Body of pancreas (tissue), 4 donors: ENCODE measurements at regions not wholly inside any gene's neighbourhood (a gene's known extent, or its start where the extent isn't known, plus 50 kb on each side); places are given as distances from the start of the nearest gene placed in this dataset.
A peak's percentile ranks its signal among the peaks of the same experiment; 100 is the strongest.

ENCODE experiments used
- ATAC-seq: fragments of 150-250 bp; one replicate; pipeline ENCODE4 v1.9.1; 2016
- DNase-seq, 4 donors: peaks; one replicate each; pipeline ENCODE4 v3.0.0-alpha.2; 2019
- H3K27ac ChIP-seq, 4 donors: fragments of 200-600 bp; sonication (generic); 1 replicate in 3 of 4; 2 replicates in 1 of 4; pipeline versions ENCODE4 v1.5.1 to v1.6.1; 2016 to 2019; ENCODE audit warnings: mild to moderate bottlenecking in 1 of 4, mixed read lengths in 1 of 4, moderate library complexity in 1 of 4
- H3K27me3 ChIP-seq, 2 donors: fragments of 200-600 bp; sonication (generic); one replicate each; pipeline ENCODE4 v1.6.0; 2016; ENCODE audit warnings: mild to moderate bottlenecking in 1 of 2
- H3K36me3 ChIP-seq, 2 donors: fragments of 200-600 bp; sonication (generic); replicated peaks in 1 of 2; 2 replicates each; pipeline ENCODE4 v1.5.1; 2016; ENCODE audit warnings: low read depth in 2 of 2; ENCODE audit not compliant: insufficient read depth in 1 of 2
- H3K4me1 ChIP-seq: fragments of 200-600 bp; sonication (generic); one replicate; pipeline ENCODE4 v1.6.0; 2016
- H3K4me3 ChIP-seq, 2 donors: fragments of 200-600 bp; sonication (generic); 1 replicate in 1 of 2; 2 replicates in 1 of 2; pipeline ENCODE4 v1.5.1; 2016 to 2019
- H3K9me3 ChIP-seq, 3 donors: fragments of 200-600 bp; sonication (generic); 1 replicate in 2 of 3; 2 replicates in 1 of 3; pipeline ENCODE4 v1.5.1; 2016
- POLR2A ChIP-seq, 3 donors: fragments of 450-650 bp; IDR thresholded peaks; one replicate each; pipeline ENCODE4 v1.6.1; 2016; ENCODE audit warnings: antibody characterized with exemption in 3 of 3, mild to moderate bottlenecking in 2 of 3
- WGBS, 2 donors: methylation state at CpG; one replicate each; pipeline ENCODE4 v1.1.5; 2017; 5-methylcytosine and 5-hydroxymethylcytosine counted together
- intact Hi-C: fragments of 100-400 bp; cut with DNase I; formaldehyde crosslinking; loops from one replicate; pipeline ENCODE4 v1.15.1; 2023
- TF ChIP-seq, protein P1 (sequence below), 7 experiments: fragments of 450-650 bp in 4 of 7; fragments of 200-600 bp in 3 of 7; sonication (generic) in 3 of 7; IDR thresholded peaks; one replicate each; pipeline ENCODE4 v1.5.1; 2016 to 2019; ENCODE audit warnings: antibody characterized with exemption in 7 of 7

DNA sequence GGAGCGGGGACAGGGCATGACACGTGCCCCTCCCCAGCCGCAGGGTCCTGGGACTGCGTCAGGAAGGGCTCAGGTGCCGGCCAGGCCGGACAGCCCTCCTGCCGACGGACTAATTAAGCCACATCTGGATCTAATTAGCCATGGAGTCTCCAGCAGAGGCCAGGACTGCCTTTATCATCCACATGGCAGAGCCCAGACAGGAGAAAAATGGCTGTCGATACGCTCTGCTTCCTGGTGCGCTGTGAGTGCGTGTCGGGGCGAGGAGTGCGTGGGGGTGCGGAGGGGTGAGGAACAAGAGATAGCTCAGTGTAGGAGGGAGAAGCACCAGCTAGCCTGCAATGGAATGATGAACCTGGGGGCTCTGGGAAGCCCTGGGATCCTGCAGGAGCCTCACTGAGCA lies 218.8 kb downstream of the IRF8 start:
- WGBS, 2 donors: 76 to 94% methylated on average over 12 to 16 of the region's 16 CpGs
- intact Hi-C loops: no loop called here
- DNase-seq (no peak), ATAC-seq (no peak)
- Histone ChIP-seq H3K27me3 (no peaks in the 10 kb centered on the region), H3K9me3 (no peaks in the 10 kb centered on the region), H3K4me1 (peaks cover 9% of the 10 kb centered on the region), H3K4me3 (no peak overlapping the region), H3K36me3 (no peaks in the 10 kb centered on the region), H3K27ac (no peak overlapping the region)
- TF ChIP-seq, protein P1, sequence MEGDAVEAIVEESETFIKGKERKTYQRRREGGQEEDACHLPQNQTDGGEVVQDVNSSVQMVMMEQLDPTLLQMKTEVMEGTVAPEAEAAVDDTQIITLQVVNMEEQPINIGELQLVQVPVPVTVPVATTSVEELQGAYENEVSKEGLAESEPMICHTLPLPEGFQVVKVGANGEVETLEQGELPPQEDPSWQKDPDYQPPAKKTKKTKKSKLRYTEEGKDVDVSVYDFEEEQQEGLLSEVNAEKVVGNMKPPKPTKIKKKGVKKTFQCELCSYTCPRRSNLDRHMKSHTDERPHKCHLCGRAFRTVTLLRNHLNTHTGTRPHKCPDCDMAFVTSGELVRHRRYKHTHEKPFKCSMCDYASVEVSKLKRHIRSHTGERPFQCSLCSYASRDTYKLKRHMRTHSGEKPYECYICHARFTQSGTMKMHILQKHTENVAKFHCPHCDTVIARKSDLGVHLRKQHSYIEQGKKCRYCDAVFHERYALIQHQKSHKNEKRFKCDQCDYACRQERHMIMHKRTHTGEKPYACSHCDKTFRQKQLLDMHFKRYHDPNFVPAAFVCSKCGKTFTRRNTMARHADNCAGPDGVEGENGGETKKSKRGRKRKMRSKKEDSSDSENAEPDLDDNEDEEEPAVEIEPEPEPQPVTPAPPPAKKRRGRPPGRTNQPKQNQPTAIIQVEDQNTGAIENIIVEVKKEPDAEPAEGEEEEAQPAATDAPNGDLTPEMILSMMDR (IDR thresholded peaks at IDR 0.05): no peak
- no peak for TF ChIP-seq POLR2A (IDR thresholded peaks at IDR 0.05)

DNA sequence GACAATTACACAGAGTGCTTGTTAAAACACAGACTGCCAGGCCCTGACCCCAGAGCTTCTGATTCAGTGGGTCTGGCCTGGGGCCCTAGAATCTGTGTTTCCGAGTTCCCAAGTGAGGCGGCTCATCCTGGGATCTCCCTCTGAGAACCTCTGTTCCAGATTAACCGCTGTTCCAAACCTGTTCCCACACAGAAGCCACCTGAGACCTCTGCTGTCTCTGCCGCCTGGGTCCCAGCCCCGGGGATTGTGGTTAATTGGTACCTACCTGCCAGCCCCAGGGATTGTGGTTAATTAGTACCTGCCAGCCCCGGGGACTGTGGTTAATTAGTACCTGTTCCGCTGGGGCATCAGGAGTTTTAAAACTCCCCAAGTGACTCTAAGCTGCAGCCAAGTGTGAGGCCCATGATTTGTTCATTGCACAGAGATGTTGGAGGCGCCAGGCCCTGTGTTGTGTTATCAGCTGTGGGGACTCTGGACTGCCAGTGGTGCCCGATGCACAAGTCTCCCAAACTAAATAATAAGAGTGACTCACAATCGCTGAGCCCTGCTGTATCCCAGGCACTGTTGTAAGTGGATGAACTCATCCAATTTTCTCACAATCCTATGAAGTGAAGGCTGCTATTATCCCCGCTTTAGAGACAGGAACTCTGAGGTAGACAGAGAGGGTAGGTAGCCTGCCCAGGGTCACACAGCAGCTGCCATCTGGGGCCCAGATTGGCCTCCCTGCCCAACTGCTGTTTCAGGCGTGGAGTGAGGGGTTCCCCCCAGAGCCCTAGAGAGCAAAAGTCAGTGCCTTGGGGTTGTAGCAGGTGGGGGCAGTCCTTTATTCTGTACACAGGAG lies 219.7 kb downstream of the IRF8 start:
- H3K27me3 ChIP-seq: no peaks in the 10 kb centered on the region
- H3K36me3 ChIP-seq: no peaks in the 10 kb centered on the region
- H3K27ac ChIP-seq: peak overlapping the region in 1 of 4 donors; percentile 52
- no peaks in the 10 kb centered on the region for H3K9me3 ChIP-seq
- DNase-seq: peak; percentile 20 to 38 (median 28)
- intact Hi-C loops: no loop called here
- peak; percentile 50 for ATAC-seq
- H3K4me3 ChIP-seq: no peak overlapping the region
- peaks cover 9% of the 10 kb centered on the region for H3K4me1 ChIP-seq
- WGBS, 2 donors: 39 to 55% methylated on average over 6 to 12 of the region's 12 CpGs
- TF ChIP-seq, protein P1 (IDR thresholded peaks at IDR 0.05): peak in 1 of 7 experiments; percentile 12
- no peak for TF ChIP-seq POLR2A (IDR thresholded peaks at IDR 0.05)

DNA sequence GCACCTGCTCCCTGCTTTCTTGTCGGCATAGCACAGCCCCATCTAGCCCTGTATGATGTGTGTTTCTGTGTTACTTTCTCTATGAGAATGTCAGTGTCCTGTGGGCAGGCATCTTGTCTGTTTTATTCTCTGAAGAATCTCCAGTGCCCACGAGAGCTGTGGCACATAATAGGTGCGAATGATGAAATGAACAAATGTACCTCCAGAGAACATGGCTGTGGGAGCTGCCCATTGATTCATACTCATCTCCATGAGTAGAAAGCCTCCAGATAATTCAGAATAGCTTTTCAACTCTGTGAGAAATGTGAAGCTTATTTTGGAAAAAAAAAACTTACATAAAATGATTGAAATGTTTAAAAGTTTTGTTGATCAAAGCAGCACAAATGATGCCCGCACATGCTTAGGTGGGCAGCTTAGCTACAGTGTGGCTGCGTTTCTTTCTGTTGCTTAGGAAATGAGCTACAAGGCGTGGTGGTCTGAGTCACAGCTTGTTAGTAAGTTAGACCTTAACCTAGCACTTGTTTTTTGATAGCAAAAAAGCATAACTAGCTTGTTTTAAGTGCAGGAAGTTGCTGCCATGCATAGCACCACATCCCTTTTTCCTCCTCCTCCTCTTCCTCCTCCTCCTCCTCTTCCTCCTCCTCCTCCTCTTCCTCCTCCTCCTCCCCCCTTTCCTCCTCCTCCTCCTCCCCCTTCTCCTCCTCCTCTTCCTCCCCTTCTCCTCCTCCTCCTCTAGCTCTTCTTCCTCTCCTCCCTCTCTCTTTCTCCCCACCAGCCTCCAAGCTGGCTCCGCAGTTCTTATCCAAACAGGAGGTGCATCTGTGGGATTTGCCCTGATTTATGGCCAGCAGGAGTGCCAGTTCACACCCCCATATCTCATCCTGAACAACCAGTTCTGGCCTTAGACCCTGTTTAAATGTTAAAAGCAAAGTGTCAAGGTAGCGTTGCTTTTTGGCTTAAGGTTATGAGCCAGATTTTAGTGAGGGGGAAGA lies 221.5 kb downstream of the IRF8 start:
- no peak for ATAC-seq
- H3K9me3 ChIP-seq: no peaks in the 10 kb centered on the region
- H3K4me3 ChIP-seq: no peak overlapping the region
- H3K4me1 ChIP-seq: peaks cover 9% of the 10 kb centered on the region
- WGBS, 2 donors: 43 to 53% methylated on average over 8 of the region's 8 CpGs
- TF ChIP-seq POLR2A (IDR thresholded peaks at IDR 0.05): no peak
- TF ChIP-seq, protein P1 (IDR thresholded peaks at IDR 0.05): no peak
- intact Hi-C loops: no loop called here
- no peak for DNase-seq
- H3K36me3 ChIP-seq: no peaks in the 10 kb centered on the region
- H3K27ac ChIP-seq: no peak overlapping the region
- no peaks in the 10 kb centered on the region for H3K27me3 ChIP-seq

DNA sequence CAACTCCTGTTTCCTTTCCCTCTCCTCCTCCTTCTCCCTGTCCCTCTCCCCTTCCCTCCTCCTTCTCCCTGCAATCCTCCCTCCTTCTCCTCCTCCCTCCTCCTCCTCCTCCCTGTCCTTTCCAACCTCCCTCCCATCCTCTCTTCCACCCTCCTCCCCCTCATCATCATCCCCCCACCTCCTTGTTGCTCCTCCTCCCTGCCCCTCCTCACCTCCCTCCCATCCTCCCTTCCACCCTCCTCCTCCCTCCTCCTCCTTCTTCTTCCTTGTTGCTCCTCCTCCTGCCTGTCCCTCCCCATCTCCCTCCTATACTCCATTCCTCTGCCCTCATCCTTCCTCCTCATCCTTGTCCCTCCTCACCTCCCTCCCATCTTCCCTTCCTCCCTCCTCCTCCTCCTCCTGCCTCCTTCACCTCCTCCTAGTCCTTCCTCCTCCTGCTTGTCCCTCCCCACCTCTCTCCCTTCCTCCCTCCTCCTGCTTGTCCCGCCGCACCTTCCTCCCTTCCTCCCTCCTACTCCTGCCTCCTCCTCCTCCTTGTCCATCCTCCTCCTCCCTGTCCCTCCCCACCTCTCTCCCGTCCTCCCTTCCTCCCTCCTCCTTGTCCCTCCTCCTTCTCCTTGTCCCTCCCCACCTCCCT lies 222.5 kb downstream of the IRF8 start:
- Histone ChIP-seq H3K27ac (no peak overlapping the region), H3K4me3 (no peak overlapping the region), H3K27me3 (no peaks in the 10 kb centered on the region), H3K36me3 (no peaks in the 10 kb centered on the region), H3K9me3 (no peaks in the 10 kb centered on the region), H3K4me1 (peaks cover 9% of the 10 kb centered on the region)
- ATAC-seq: no peak
- no peak for DNase-seq
- no peak for TF ChIP-seq POLR2A (IDR thresholded peaks at IDR 0.05)
- TF ChIP-seq, protein P1 (IDR thresholded peaks at IDR 0.05): no peak
- 44 to 61% methylated on average over 3 of the region's 3 CpGs for WGBS, 2 donors
- intact Hi-C loops: no loop called here
